ENCODE measurements at regions not wholly inside any gene's neighbourhood (a gene's known extent, or its start where the extent isn't known, plus 50 kb on each side); places are given as distances from the start of the nearest gene placed in this dataset.

DNA sequence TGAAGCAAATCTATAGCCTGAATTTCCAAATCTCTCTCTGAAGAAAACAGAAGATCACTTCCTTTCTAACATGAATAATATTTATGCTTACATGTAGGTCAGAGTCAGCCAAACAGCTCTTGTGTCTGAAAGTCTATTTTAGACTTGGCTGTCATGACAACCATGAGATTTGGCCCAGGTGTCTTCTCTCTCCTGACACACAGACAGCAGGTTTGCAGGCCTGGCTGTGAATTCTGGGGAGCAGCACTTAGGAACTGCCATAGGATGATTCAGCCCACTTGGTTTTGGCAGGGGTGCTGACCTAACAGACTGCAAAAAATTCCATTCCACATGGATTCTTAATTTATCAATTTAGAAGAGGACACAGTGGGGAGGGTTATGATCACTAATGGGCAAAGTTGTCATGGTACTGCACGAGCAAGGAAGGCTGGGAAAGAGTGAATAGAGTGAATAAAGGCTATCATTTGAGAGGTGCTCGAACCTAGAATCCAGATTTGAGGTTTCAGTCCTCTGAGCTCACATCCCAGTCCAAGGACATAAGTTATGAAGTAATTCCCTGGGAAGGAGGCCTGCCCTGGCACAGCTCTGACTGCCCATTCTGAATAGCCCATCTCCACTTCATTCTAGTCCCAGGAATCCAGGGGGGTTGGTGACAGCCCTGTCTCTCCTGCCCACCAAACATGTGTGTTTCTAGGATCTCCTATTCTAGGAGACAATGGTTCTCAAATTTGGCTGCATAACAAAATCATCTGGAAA, 453.9 kb upstream of the TRIB2 start:
- TF ChIP-seq, protein P1, sequence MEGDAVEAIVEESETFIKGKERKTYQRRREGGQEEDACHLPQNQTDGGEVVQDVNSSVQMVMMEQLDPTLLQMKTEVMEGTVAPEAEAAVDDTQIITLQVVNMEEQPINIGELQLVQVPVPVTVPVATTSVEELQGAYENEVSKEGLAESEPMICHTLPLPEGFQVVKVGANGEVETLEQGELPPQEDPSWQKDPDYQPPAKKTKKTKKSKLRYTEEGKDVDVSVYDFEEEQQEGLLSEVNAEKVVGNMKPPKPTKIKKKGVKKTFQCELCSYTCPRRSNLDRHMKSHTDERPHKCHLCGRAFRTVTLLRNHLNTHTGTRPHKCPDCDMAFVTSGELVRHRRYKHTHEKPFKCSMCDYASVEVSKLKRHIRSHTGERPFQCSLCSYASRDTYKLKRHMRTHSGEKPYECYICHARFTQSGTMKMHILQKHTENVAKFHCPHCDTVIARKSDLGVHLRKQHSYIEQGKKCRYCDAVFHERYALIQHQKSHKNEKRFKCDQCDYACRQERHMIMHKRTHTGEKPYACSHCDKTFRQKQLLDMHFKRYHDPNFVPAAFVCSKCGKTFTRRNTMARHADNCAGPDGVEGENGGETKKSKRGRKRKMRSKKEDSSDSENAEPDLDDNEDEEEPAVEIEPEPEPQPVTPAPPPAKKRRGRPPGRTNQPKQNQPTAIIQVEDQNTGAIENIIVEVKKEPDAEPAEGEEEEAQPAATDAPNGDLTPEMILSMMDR (IDR thresholded peaks at IDR 0.05; ENCODE audit: borderline replicate concordance) = no peak
- Histone ChIP-seq H3K4me3 (no peak overlapping the region), H3K36me3 (no peaks in the 10 kb centered on the region), H3K9me3 (replicated peaks) (no peaks in the 10 kb centered on the region), H3K4me1 (peaks cover 30% of the 10 kb centered on the region), H3K27me3 (ENCODE audit: low read depth) (no peaks in the 10 kb centered on the region), H3K27ac (replicated peaks) (peak overlapping the region; percentile 11)
- DNase-seq = no peak
- intact Hi-C loops (cut with micrococcal nuclease) = no loop called here

DNA sequence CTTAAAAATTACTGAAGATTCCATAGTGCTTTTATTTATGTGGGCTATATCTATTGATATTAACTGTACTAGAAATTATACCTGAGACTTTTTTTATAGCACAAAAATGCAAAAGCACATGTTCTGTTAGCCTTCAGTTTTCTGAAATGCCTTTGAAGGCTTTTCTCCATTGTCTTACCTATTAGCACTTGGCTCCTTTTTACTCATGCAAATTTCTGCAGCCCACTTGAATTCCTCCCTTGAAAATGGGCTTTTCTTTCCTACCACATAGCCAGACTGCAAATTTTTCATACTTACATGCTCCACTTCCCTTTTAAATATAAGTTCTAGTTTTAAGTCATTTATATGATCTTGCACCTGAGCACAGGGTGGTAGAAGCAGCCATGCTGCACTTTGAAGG, 453.0 kb upstream of the TRIB2 start:
- Histone ChIP-seq H3K9me3 (replicated peaks) (no peaks in the 10 kb centered on the region), H3K36me3 (no peaks in the 10 kb centered on the region), H3K4me1 (peaks cover 30% of the 10 kb centered on the region), H3K27ac (replicated peaks) (no peak overlapping the region), H3K27me3 (ENCODE audit: low read depth) (no peaks in the 10 kb centered on the region), H3K4me3 (no peak overlapping the region)
- TF ChIP-seq, protein P1 (IDR thresholded peaks at IDR 0.05; ENCODE audit: borderline replicate concordance) = no peak
- intact Hi-C loops (cut with micrococcal nuclease) = no loop called here
- no peak for DNase-seq

DNA sequence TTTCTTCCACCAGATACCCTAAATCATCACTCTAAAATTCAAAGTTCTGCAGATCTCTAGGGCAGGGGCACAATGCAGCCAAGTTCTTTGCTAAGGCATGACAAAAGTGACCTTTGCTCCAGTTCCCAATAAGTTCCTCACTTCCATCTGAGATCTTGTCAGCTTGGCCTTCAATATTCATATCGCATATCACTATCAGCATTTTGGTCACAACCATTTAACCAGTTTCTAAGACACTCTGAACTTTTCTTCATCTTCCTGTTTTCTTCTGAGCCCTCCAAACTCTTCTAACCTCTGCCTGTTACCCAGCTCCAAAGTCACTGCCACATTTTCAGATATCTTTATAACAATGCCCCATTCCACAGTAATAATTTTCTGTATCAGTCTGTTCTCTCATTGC, 452.6 kb upstream of the TRIB2 start:
- Histone ChIP-seq H3K9me3 (replicated peaks) (no peaks in the 10 kb centered on the region), H3K36me3 (no peaks in the 10 kb centered on the region), H3K27me3 (ENCODE audit: low read depth) (no peaks in the 10 kb centered on the region), H3K4me3 (no peak overlapping the region), H3K4me1 (peaks cover 30% of the 10 kb centered on the region), H3K27ac (replicated peaks) (no peak overlapping the region)
- no peak for DNase-seq
- TF ChIP-seq, protein P1 (IDR thresholded peaks at IDR 0.05; ENCODE audit: borderline replicate concordance) = no peak
- intact Hi-C loops (cut with micrococcal nuclease) = no loop called here

DNA sequence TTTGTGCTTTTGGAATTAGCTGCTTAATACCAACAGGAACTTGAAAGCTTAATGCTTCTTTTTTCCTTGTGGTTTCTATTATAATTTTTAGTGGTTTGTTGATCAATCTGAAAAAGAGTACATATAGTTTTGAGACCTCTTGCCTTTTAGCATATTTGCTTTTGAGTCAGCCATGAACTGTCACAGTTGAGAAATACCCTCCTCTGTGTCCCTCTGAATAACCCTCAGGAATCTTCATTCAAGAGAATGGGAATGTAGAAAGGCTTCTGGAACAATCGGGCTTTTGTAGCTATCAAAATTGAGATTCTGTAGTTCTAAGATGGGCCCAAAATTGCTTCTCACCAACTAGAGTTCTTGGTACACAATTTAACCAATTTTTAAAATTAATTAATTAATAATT, 451.1 kb upstream of the TRIB2 start:
- intact Hi-C loops (cut with micrococcal nuclease) = no loop called here
- Histone ChIP-seq H3K27ac (replicated peaks) (no peak overlapping the region), H3K36me3 (no peaks in the 10 kb centered on the region), H3K27me3 (ENCODE audit: low read depth) (no peaks in the 10 kb centered on the region), H3K9me3 (replicated peaks) (no peaks in the 10 kb centered on the region), H3K4me1 (peaks cover 30% of the 10 kb centered on the region), H3K4me3 (no peak overlapping the region)
- TF ChIP-seq, protein P1 (IDR thresholded peaks at IDR 0.05; ENCODE audit: borderline replicate concordance) = no peak
- no peak for DNase-seq

DNA sequence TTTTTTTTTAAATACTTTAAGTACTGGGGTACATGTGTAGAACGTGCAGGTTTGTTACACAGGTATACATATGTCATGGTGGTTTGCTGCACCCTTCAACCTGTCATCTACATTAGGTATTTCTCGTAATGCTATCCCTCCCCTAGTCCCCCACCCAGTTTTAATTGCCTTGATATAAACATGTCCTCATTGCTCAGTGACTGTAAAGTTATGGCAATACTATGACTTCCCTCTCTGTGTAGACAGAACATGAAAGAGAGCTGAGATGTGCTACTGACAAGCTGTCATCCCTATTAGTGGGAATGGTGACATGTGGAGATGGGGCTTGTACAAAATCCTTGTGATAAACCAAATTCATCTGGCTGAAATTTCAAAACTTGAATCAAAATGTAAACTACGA, 449.7 kb upstream of the TRIB2 start:
- Histone ChIP-seq H3K4me1 (peaks cover 27% of the 10 kb centered on the region), H3K27ac (replicated peaks) (no peak overlapping the region), H3K9me3 (replicated peaks) (no peaks in the 10 kb centered on the region), H3K4me3 (no peak overlapping the region), H3K36me3 (no peaks in the 10 kb centered on the region), H3K27me3 (ENCODE audit: low read depth) (no peaks in the 10 kb centered on the region)
- intact Hi-C loops (cut with micrococcal nuclease) = no loop called here
- DNase-seq = no peak
- TF ChIP-seq, protein P1 (IDR thresholded peaks at IDR 0.05; ENCODE audit: borderline replicate concordance) = no peak

Measured in left ventricle myocardium inferior (tissue), 1 donor.